ENCODE measurements at regions not wholly inside any gene's neighbourhood (a gene's known extent, or its start where the extent isn't known, plus 50 kb on each side); places are given as distances from the start of the nearest gene placed in this dataset.

DNA sequence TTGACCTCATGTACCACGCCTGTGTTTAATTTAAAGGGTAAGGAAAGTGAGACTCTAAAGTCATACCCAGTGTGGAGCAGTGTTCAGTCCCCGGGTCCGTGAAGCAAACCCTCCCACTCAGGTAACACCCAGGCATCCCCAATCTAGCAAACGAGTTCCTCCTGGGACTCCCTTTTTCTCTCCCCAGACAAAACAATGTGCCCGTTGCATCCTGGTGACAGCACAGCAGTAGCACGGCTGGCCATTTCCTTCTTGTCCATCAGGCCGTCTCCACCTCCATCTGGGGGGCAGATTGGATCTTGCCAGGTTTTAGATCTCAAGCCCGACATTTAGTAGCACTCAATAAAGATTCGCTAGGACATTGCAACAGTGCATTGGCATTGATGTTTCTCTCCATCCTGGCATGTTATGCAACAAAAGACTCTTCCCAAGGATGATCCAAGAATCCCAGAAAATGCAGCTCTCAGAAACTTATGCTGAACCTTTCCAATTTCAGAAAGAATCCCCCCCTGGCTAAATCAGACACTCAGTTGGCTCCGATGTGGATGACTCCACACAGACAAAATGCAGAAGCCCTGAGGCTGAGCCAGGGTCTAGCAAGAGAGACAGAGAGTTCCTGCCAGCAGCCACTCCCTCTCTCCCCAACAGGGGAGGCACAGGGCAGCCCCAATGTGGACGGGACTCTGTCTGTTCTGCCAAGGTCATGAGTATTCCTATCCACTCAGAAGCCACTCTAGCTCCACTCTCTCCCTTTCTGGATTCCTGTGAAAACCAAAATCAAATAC is 274.5 kb upstream of the MGMT start:
- no peak for DNase-seq (ENCODE audit: extremely low read depth, low read depth)
- TF ChIP-seq, protein P1, sequence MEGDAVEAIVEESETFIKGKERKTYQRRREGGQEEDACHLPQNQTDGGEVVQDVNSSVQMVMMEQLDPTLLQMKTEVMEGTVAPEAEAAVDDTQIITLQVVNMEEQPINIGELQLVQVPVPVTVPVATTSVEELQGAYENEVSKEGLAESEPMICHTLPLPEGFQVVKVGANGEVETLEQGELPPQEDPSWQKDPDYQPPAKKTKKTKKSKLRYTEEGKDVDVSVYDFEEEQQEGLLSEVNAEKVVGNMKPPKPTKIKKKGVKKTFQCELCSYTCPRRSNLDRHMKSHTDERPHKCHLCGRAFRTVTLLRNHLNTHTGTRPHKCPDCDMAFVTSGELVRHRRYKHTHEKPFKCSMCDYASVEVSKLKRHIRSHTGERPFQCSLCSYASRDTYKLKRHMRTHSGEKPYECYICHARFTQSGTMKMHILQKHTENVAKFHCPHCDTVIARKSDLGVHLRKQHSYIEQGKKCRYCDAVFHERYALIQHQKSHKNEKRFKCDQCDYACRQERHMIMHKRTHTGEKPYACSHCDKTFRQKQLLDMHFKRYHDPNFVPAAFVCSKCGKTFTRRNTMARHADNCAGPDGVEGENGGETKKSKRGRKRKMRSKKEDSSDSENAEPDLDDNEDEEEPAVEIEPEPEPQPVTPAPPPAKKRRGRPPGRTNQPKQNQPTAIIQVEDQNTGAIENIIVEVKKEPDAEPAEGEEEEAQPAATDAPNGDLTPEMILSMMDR (IDR thresholded peaks at IDR 0.05; ENCODE audit: low read depth, low read length, missing control alignments), result no peak
- H3K4me3 ChIP-seq (replicated peaks; ENCODE audit: low read depth, low read length), result no peak overlapping the region

DNA sequence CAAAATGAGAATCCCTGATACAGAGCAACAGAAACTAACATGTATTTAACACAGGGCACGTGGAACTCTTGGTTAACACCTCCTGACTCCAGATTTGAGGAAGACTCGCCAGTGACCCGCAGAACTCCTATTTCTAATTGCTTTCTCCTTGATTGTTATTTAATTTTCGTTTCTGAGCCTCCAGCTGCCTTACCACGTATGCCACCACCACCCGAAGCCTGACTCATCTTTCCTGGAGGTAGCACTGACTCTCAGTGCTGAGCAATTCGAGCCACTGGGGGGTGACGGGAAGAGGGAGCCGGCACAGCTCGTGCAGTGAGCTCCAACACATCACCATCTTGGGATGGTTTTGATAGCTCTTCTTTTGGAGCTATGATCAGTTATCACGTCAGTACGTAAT is 273.9 kb upstream of the MGMT start:
- DNase-seq (ENCODE audit: extremely low read depth, low read depth), result no peak
- no peak overlapping the region for H3K4me3 ChIP-seq (replicated peaks; ENCODE audit: low read depth, low read length)
- TF ChIP-seq, protein P1 (IDR thresholded peaks at IDR 0.05; ENCODE audit: low read depth, low read length, missing control alignments), result no peak

DNA sequence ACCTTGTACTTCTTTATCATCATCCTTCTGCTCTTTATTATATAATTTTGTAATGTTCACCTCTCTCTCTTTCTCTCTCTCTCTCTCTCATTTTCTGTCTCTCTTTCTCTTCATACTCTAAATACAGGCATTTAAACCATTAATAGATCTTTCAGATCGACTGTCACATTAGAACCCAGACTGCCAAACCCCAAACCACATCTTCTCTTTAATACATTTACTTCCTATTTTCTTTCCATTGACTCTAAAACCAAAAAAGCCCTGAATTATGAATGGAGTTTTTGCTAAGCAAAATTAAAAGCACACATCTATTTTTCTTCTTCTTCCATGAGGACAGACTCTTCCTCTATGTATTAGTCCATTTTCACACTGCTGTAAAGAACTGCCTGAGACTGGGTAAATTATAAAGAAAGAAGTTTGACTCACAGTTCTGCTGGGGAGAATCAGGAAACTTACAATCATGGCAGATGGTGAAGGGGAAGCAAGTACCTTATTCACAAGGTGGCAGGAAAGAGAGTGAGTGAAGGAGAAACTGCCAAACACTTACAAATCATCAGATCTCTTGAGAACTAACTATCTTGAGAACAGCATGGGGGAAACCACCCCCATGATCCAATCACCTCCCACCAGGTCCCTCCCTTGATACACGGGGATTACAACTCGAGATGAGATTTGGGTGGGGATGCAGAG is 272.7 kb upstream of the MGMT start:
- H3K4me3 ChIP-seq (replicated peaks; ENCODE audit: low read depth, low read length), result no peak overlapping the region
- TF ChIP-seq, protein P1 (IDR thresholded peaks at IDR 0.05; ENCODE audit: low read depth, low read length, missing control alignments), result no peak
- no peak for DNase-seq (ENCODE audit: extremely low read depth, low read depth)

DNA sequence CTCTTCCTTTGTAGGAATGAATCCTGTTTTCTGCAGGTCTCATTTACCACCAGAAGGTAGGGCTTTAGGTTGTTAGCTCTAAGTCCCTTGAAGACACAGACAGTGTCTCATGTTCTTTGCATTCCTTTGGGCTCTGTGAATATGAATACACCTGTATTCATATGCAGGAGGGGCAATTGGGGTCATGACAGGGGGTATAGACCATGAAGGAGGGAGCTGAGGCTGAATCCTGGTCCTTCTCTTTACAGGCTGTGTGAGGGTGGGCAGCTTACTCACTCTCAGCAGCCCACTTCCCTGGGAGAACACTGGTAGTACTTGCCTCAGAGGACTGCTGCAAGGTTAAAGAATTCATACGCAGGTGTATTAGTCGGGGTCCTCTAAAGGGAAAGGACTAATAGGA is 267.2 kb upstream of the MGMT start:
- H3K4me3 ChIP-seq (replicated peaks; ENCODE audit: low read depth, low read length), result no peak overlapping the region
- DNase-seq (ENCODE audit: extremely low read depth, low read depth), result no peak
- TF ChIP-seq, protein P1 (IDR thresholded peaks at IDR 0.05; ENCODE audit: low read depth, low read length, missing control alignments), result no peak

DNA sequence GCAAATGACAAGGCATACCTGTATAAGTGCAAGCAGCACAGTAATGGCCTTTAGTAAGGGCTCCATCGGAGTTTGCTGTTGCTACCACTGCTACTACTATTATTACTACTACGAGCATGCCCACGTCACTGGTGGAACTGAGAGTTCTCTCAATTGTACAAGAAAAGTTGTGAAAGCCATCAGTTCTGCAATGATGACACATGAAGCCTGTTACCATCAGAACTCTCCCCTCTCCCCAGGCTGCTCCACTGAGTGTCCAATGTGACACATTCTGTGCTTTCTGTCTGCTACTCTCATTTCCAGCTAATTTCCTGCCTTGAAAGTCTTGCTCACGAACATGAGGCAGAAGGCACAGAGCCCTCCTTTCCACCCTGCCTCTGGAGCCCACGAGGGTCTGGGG is 263.2 kb upstream of the MGMT start:
- H3K4me3 ChIP-seq (replicated peaks; ENCODE audit: low read depth, low read length), result no peak overlapping the region
- TF ChIP-seq, protein P1 (IDR thresholded peaks at IDR 0.05; ENCODE audit: low read depth, low read length, missing control alignments), result no peak
- no peak for DNase-seq (ENCODE audit: extremely low read depth, low read depth)

DNA sequence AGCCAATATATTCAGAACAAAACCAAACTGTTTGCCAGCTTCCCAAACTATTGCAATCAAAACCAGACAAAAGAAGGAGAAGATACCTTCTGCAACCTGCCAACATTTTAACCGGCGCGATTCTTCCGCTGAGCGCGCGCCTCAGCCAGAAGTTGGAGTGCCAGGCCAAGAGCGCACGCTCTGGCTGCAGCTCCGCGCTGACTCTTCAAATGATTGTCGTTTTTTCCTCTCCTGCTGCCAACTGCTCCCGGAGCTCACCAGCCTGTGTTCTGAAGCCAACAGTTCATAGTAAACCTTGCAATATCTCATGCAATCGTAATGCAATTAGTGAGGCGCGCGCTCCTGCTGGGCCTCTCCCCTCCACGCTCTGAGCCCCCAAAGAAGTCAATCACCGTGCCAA is 259.7 kb upstream of the MGMT start:
- H3K4me3 ChIP-seq (replicated peaks; ENCODE audit: low read depth, low read length), result no peak overlapping the region
- TF ChIP-seq, protein P1 (IDR thresholded peaks at IDR 0.05; ENCODE audit: low read depth, low read length, missing control alignments), result no peak
- DNase-seq (ENCODE audit: extremely low read depth, low read depth), result no peak

Measured in HFF-Myc (cell line).